Activated B cell treated with CpG ODN at 0.5 μM for 24 hours (primary cell): ENCODE measurements at regions not wholly inside any gene's neighbourhood (a gene's known extent, or its start where the extent isn't known, plus 50 kb on each side); places are given as distances from the start of the nearest gene placed in this dataset.

ENCODE experiments used
- ATAC-seq: fragments of 200-7000 bp; cut with Tn5 transposase; one replicate; pipeline ENCODE4 v1.10.0; 2021; ENCODE audit warnings: low read depth, mild to moderate bottlenecking, moderate library complexity
- CTCF ChIA-PET: fragments of 350-600 bp; sonication (Branson Sonifier 250); formaldehyde crosslinking; loops from one replicate; lab custom pipeline; 2021; ENCODE audit warnings: antibody characterized with exemption; lab: Charles Lee
- POLR2A ChIA-PET: fragments of 350-600 bp; sonication (Branson Sonifier 250); formaldehyde crosslinking; loops from one replicate; lab custom pipeline; 2021; ENCODE audit warnings: antibody characterized with exemption; lab: Charles Lee
- DNase-seq: peaks from one replicate; pipeline ENCODE4 v3.0.0; 2022
- H3K27ac Mint-ChIP-seq: one replicate; pipeline ENCODE4 v1.8.0; 2020; ENCODE audit warnings: mixed read lengths
- H3K27me3 Mint-ChIP-seq: one replicate; pipeline ENCODE4 v1.8.0; 2021; ENCODE audit warnings: mixed read lengths
- H3K36me3 Mint-ChIP-seq: one replicate; pipeline ENCODE4 v1.8.0; 2021; ENCODE audit warnings: low read depth, mixed read lengths
- H3K4me1 Mint-ChIP-seq: one replicate; pipeline ENCODE4 v1.8.0; 2021; ENCODE audit warnings: mixed read lengths
- H3K4me3 Mint-ChIP-seq: one replicate; pipeline ENCODE4 v1.8.0; 2020; ENCODE audit warnings: mild to moderate bottlenecking, mixed read lengths
- H3K9me3 Mint-ChIP-seq: one replicate; pipeline ENCODE4 v1.8.0; 2020; ENCODE audit warnings: mixed read lengths
- CTCF ChIP-seq: fragments of 200-600 bp; IDR thresholded peaks from one replicate; pipeline ENCODE4 v1.8.0; 2022; ENCODE audit warnings: antibody characterized with exemption, mild to moderate bottlenecking
- intact Hi-C: fragments of 100-400 bp; cut with micrococcal nuclease; formaldehyde crosslinking; loops from one replicate; pipeline ENCODE4 v1.15.1; 2024

GRCh38 chr16:22728167-22728836, 85.7 kb upstream of the HS3ST2 start:
- intact Hi-C loops, result no loop called here
- ChIA-PET POLR2A (no interaction called here), CTCF (no interaction called here)
- Mint-ChIP-seq H3K27ac (no peak overlapping the region), H3K27me3 (peaks cover 21% of the 10 kb centered on the region), H3K36me3 (no peaks in the 10 kb centered on the region), H3K4me3 (no peak overlapping the region), H3K9me3 (no peaks in the 10 kb centered on the region), H3K4me1 (no peaks in the 10 kb centered on the region)
- no peak for DNase-seq
- ATAC-seq, result no peak
- TF ChIP-seq CTCF, result no peak

GRCh38 chr16:22732400-22732799, 81.6 kb upstream of the HS3ST2 start:
- Mint-ChIP-seq H3K4me3 (no peak overlapping the region), H3K27me3 (peaks cover 25% of the 10 kb centered on the region), H3K36me3 (no peaks in the 10 kb centered on the region), H3K4me1 (no peaks in the 10 kb centered on the region), H3K9me3 (no peaks in the 10 kb centered on the region), H3K27ac (no peak overlapping the region)
- no peak for DNase-seq
- no peak for ATAC-seq
- TF ChIP-seq CTCF, result no peak
- POLR2A ChIA-PET, result no interaction called here
- intact Hi-C loops, result no loop called here
- CTCF ChIA-PET, result no interaction called here

GRCh38 chr16:22732959-22733358, 81.0 kb upstream of the HS3ST2 start:
- ChIA-PET CTCF (no interaction called here), POLR2A (no interaction called here)
- H3K9me3 Mint-ChIP-seq, result no peaks in the 10 kb centered on the region
- H3K27ac Mint-ChIP-seq, result no peak overlapping the region
- DNase-seq (no peak), ATAC-seq (no peak)
- intact Hi-C loops, result no loop called here
- H3K4me1 Mint-ChIP-seq, result no peaks in the 10 kb centered on the region
- H3K27me3 Mint-ChIP-seq, result peaks cover 25% of the 10 kb centered on the region
- TF ChIP-seq CTCF, result no peak
- no peak overlapping the region for H3K4me3 Mint-ChIP-seq
- H3K36me3 Mint-ChIP-seq, result no peaks in the 10 kb centered on the region

GRCh38 chr16:22734368-22734767, 79.6 kb upstream of the HS3ST2 start:
- Mint-ChIP-seq H3K36me3 (no peaks in the 10 kb centered on the region), H3K27me3 (peaks cover 20% of the 10 kb centered on the region), H3K4me3 (no peak overlapping the region), H3K9me3 (no peaks in the 10 kb centered on the region), H3K4me1 (no peaks in the 10 kb centered on the region), H3K27ac (no peak overlapping the region)
- ChIA-PET CTCF (no interaction called here), POLR2A (no interaction called here)
- no peak for DNase-seq
- intact Hi-C loops, result no loop called here
- ATAC-seq, result no peak
- TF ChIP-seq CTCF, result no peak

- no peaks in the 10 kb centered on the region for H3K4me1 Mint-ChIP-seq
- no peak overlapping the region for H3K4me3 Mint-ChIP-seq
- ATAC-seq (no peak), DNase-seq (no peak)
- no peaks in the 10 kb centered on the region for H3K36me3 Mint-ChIP-seq
- H3K9me3 Mint-ChIP-seq, result no peaks in the 10 kb centered on the region
- H3K27ac Mint-ChIP-seq, result no peak overlapping the region
- ChIA-PET POLR2A (no interaction called here), CTCF (no interaction called here)
- H3K27me3 Mint-ChIP-seq, result peaks cover 24% of the 10 kb centered on the region
- intact Hi-C loops, result no loop called here
- no peak for TF ChIP-seq CTCF
Measured at GRCh38 chr16:22736791-22737190, 77.2 kb upstream of the HS3ST2 start.
